ENCODE measurements at regions not wholly inside any gene's neighbourhood (a gene's known extent, or its start where the extent isn't known, plus 50 kb on each side); places are given as distances from the start of the nearest gene placed in this dataset.

DNA sequence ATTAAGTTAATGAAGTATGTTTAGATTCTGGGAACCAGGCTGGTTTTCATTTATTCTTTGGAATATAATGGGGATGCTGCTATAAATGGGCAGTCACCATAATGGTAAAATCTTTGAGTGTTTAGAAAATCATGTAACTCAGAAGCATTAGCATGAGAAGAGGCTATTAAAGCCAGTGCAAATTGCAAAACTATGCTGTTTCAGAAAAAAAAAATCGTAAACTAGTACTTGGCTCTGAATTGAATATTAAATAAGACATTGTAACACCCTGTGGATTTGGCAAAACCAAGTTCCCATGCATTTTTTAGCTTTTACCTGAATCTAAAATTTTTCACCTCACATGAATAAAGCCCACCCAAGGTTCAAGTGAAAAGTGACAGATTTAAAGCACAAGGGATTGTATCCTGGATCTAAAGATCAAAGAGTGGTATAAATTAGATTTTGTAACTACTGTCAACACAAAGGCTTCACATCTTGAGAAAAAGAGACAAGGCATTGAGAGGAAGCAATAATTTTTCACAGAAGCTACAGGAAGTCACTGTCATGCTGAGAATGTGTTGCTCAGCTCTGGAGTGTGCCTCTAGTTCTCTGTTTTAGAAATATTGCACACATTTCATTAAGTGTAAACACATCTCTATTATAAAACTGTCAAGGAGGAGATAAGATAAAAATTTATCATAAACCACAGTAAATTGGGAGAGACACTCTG is 142.2 kb downstream of the ABCA8 start:
- Mint-ChIP-seq H3K27ac (no peak overlapping the region), H3K36me3 (ENCODE audit: low read depth) (no peaks in the 10 kb centered on the region), H3K4me3 (no peak overlapping the region), H3K9me3 (no peaks in the 10 kb centered on the region; the same call in 1 of the 2 replicates), H3K4me1 (ENCODE audit: low read depth) (no peaks in the 10 kb centered on the region; the same call in 1 of the 2 replicates), H3K27me3 (ENCODE audit: insufficient read depth) (peaks cover 4% of the 10 kb centered on the region; the same call in 1 of the 2 replicates)
- no peak for DNase-seq
- TF ChIP-seq, protein P1, sequence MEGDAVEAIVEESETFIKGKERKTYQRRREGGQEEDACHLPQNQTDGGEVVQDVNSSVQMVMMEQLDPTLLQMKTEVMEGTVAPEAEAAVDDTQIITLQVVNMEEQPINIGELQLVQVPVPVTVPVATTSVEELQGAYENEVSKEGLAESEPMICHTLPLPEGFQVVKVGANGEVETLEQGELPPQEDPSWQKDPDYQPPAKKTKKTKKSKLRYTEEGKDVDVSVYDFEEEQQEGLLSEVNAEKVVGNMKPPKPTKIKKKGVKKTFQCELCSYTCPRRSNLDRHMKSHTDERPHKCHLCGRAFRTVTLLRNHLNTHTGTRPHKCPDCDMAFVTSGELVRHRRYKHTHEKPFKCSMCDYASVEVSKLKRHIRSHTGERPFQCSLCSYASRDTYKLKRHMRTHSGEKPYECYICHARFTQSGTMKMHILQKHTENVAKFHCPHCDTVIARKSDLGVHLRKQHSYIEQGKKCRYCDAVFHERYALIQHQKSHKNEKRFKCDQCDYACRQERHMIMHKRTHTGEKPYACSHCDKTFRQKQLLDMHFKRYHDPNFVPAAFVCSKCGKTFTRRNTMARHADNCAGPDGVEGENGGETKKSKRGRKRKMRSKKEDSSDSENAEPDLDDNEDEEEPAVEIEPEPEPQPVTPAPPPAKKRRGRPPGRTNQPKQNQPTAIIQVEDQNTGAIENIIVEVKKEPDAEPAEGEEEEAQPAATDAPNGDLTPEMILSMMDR (IDR thresholded peaks at IDR 0.05), result no peak

DNA sequence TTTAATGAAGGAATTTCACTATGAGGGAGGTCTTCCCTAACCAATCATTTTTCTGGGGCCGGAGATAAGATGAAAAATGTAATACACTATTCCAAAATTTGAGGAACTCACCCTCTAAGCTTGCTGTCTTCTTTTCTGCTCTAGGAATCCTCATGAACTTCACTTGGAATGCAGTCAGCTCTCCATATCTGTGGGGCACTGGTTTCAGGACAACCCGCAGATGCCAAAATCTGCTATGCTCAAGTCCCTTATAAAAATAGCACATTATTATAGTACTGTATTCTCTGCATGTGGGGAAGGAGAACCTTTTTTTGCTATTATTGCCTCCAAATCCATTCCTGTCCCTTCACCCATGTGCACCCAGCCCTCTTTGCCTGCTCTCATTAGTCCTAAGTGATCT is 146.0 kb downstream of the ABCA8 start:
- no peaks in the 10 kb centered on the region for H3K36me3 Mint-ChIP-seq (ENCODE audit: low read depth)
- no peak for DNase-seq
- H3K4me1 Mint-ChIP-seq (ENCODE audit: low read depth), result no peaks in the 10 kb centered on the region; the same call in 1 of the 2 replicates
- TF ChIP-seq, protein P1 (IDR thresholded peaks at IDR 0.05), result no peak
- peaks cover 10% of the 10 kb centered on the region; the same call in 1 of the 2 replicates for H3K9me3 Mint-ChIP-seq
- no peak overlapping the region for H3K27ac Mint-ChIP-seq
- peaks cover 5% of the 10 kb centered on the region for H3K27me3 Mint-ChIP-seq (ENCODE audit: insufficient read depth)
- no peak overlapping the region for H3K4me3 Mint-ChIP-seq

DNA sequence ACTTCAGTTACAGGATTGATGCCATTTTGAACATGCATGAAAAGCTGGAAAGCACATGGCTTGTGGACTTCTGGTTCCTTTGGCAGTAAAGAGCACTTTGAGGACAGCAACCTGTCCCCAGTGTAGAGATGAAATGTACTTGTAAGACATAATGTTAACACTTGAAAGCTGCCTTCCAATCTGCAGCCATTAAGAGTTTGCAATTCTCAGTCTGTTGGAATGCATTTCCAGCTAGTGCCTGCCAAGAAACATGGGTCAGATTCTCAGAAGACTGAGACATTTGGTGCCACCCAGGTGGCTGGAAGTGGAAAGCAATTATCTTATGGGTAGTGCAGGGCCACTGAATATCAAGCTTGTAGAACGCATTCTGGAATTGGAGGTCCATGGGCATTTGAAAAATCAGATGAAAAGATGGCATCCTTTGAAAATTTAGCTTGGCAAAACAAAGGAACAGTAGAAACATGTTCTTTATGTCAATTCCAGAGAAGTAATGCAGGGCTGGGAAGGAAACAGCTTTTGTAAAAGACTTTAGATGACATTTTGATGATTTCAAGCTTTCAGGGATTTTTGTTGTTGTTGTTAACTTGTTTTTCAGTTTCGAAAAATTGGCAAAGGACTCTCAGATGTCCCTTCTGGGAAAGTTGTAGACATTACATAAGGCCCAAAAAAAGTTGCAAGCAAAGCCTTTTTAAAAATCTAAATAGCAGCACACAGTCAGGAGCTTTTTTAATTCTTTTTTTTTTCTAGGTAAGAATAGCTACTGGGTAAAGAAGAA is 147.0 kb downstream of the ABCA8 start:
- DNase-seq, result no peak
- H3K27me3 Mint-ChIP-seq (ENCODE audit: insufficient read depth), result peaks cover 5% of the 10 kb centered on the region
- H3K4me1 Mint-ChIP-seq (ENCODE audit: low read depth), result no peaks in the 10 kb centered on the region; the same call in 1 of the 2 replicates
- TF ChIP-seq, protein P1 (IDR thresholded peaks at IDR 0.05), result no peak
- H3K4me3 Mint-ChIP-seq, result no peak overlapping the region
- H3K36me3 Mint-ChIP-seq (ENCODE audit: low read depth), result no peaks in the 10 kb centered on the region
- no peak overlapping the region for H3K27ac Mint-ChIP-seq
- H3K9me3 Mint-ChIP-seq, result peaks cover 10% of the 10 kb centered on the region; the same call in 1 of the 2 replicates

DNA sequence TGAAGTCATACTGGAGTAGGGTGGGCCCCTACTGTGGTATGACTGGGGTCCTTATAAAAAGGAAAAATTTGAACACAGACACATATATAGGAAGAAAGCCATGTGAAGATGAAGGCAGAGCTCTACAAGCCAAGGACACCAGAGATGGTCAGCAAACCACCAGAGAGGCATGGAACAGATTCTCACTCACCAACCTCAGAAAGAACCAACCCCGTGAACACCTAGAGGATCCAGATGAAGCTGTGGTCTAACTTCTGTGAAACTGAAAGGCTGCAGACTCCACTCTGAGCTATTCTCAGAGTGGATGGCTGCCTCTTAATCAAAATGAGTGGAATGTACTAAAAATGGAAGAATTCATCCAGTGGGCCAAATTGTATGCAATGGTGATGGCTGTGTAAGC is 149.6 kb downstream of the ABCA8 start:
- peaks cover 7% of the 10 kb centered on the region for H3K27me3 Mint-ChIP-seq (ENCODE audit: insufficient read depth)
- H3K36me3 Mint-ChIP-seq (ENCODE audit: low read depth), result no peaks in the 10 kb centered on the region
- peaks cover 10% of the 10 kb centered on the region; the same call in 1 of the 2 replicates for H3K9me3 Mint-ChIP-seq
- H3K27ac Mint-ChIP-seq, result no peak overlapping the region
- H3K4me3 Mint-ChIP-seq, result no peak overlapping the region
- no peak for DNase-seq
- no peaks in the 10 kb centered on the region; the same call in 1 of the 2 replicates for H3K4me1 Mint-ChIP-seq (ENCODE audit: low read depth)
- TF ChIP-seq, protein P1 (IDR thresholded peaks at IDR 0.05), result no peak

DNA sequence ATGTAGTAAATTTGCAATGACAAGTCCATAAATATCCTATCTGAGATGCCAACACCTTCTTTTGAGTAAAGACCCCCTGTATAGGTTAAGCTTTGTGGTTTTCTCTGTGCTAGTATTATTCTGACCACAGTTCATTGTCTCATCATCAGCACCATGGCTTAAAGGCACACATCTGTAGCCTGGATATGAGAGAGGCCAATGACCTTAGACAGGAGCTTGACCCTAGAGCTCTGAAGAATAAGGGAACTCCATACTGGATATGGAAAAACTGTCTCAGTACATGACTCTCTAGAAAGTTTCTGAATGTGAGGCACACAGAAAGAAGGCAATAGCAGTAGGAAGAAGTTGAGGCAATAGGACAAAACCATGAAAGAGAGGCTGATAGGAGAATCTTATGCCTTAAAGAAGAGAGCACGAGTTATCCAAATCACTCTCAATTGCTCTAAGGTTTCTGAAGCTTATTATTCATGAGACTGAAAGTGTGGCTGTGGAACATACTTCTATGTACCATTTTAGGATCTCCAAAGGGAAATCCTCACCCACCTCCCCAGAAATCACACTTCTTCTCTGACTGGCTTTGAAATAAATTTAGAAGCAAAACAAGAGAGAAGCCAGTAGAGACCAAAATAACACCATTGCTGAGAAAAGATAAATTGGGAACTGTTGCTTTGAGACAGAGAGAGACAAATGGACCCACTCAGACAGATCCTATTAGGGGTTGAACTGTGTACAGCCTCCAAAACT is 150.2 kb downstream of the ABCA8 start:
- Mint-ChIP-seq H3K9me3 (peaks cover 10% of the 10 kb centered on the region; the same call in 1 of the 2 replicates), H3K36me3 (ENCODE audit: low read depth) (no peaks in the 10 kb centered on the region), H3K27ac (no peak overlapping the region), H3K4me3 (no peak overlapping the region), H3K4me1 (ENCODE audit: low read depth) (no peaks in the 10 kb centered on the region; the same call in 1 of the 2 replicates), H3K27me3 (ENCODE audit: insufficient read depth) (peaks cover 7% of the 10 kb centered on the region)
- TF ChIP-seq, protein P1 (IDR thresholded peaks at IDR 0.05), result no peak
- DNase-seq, result no peak
